HepG2 (cell line): ENCODE measurements at regions not wholly inside any gene's neighbourhood (a gene's known extent, or its start where the extent isn't known, plus 50 kb on each side); places are given as distances from the start of the nearest gene placed in this dataset.

ENCODE experiments used
- ATAC-seq: fragments of 200-7000 bp; cut with Tn5 transposase; 3 replicates; pipeline ENCODE4 v1.9.1; 2020; ENCODE audit warnings: mild to moderate bottlenecking, moderate library complexity
- BruUV-seq: library from RNA; stranded (reverse); fragments of 400-500 nt; replicated peaks from 2 replicates; lab custom pipeline; 2021; lab: Mats Ljungman, UMichigan
- CTCF ChIA-PET: fragments of 300-600 bp; formaldehyde crosslinking; extraction: SDS; loops from one replicate; lab custom pipeline; 2021; ENCODE audit warnings: low total read pairs, inconsistent platforms, low intra/inter-chr PET ratio; lab: Yijun Ruan, JAX
- POLR2A ChIA-PET: fragments of 350-600 bp; sonication (Branson Sonifier 250); formaldehyde crosslinking; loops from one replicate; lab custom pipeline; 2020; ENCODE audit warnings: antibody characterized with exemption, inconsistent platforms; lab: Yijun Ruan, JAX
- DNase-seq: peaks from one replicate; pipeline ENCODE4 v3.0.0-alpha.2; 2015; ENCODE audit warnings: low spot score
- FAIRE-seq: peaks from 3 replicates; lab custom pipeline; 2011; peaks lifted over from hg19 to GRCh38; lab: Jason Lieb, UNC
- H2AFZ ChIP-seq: one replicate; pipeline ENCODE4 v1.6.1; 2011; ENCODE audit warnings: low read length, inconsistent platforms
- H3K27ac ChIP-seq: fragments of 300-600 bp; 3 replicates; pipeline ENCODE4 v1.8.0; 2011; ENCODE audit warnings: mixed run types, mild to moderate bottlenecking, mixed read lengths, low read length, inconsistent platforms; ENCODE audit not compliant: insufficient read depth; ENCODE audit errors: extremely low read length
- H3K27me3 ChIP-seq, 2 experiments: fragments of 200-600 bp in 1 of 2; 2 replicates in 1 of 2; 3 replicates in 1 of 2; pipeline versions ENCODE4 v1.6.0 to v1.8.0; 2011; ENCODE audit warnings: low read length in 2 of 2, mild to moderate bottlenecking in 2 of 2, moderate library complexity in 2 of 2, inconsistent platforms in 1 of 2; ENCODE audit not compliant: insufficient read depth in 2 of 2, control insufficient read depth in 1 of 2
- H3K36me3 ChIP-seq, 2 experiments: fragments of 200-600 bp in 1 of 2; replicated peaks in 1 of 2; 2 replicates in 1 of 2; 3 replicates in 1 of 2; pipeline versions ENCODE4 v1.5.1 to v1.8.0; 2011; ENCODE audit warnings: low read length in 2 of 2, inconsistent platforms in 1 of 2; ENCODE audit not compliant: insufficient read depth in 2 of 2, control insufficient read depth in 1 of 2
- H3K4me1 ChIP-seq: 2 replicates; pipeline ENCODE4 v1.5.1; 2012; ENCODE audit warnings: low read length, inconsistent platforms; ENCODE audit not compliant: insufficient read depth
- H3K4me2 ChIP-seq: 2 replicates; pipeline ENCODE4 v1.6.0; 2011; ENCODE audit warnings: low read depth, low read length, inconsistent platforms
- H3K4me3 ChIP-seq, 3 experiments: fragments of 200-600 bp in 1 of 3; sonication (generic), shearing (Covaris generic) in 1 of 3; replicated peaks in 1 of 3; 2 replicates each; pipeline ENCODE4 v1.5.1; 2011 to 2016; ENCODE audit warnings: low read length in 3 of 3, inconsistent platforms in 2 of 3, low read depth in 2 of 3, mild to moderate bottlenecking in 2 of 3, control low read depth in 1 of 3, mixed read lengths in 1 of 3; ENCODE audit not compliant: insufficient read depth in 1 of 3
- H3K79me2 ChIP-seq: one replicate; pipeline ENCODE4 v1.6.1; 2011; ENCODE audit warnings: low read length, inconsistent platforms; ENCODE audit not compliant: insufficient read depth
- H3K9ac ChIP-seq: 2 replicates; pipeline ENCODE4 v1.6.0; 2011; ENCODE audit warnings: mild to moderate bottlenecking, low read depth, low read length, inconsistent platforms; ENCODE audit not compliant: insufficient read depth
- H3K9me3 ChIP-seq: 2 replicates; pipeline ENCODE4 v1.5.1; 2012; ENCODE audit warnings: mild to moderate bottlenecking, low read length
- H4K20me1 ChIP-seq: 2 replicates; pipeline ENCODE4 v1.6.0; 2011; ENCODE audit warnings: inconsistent platforms, mild to moderate bottlenecking, low read length, moderate library complexity; ENCODE audit not compliant: insufficient read depth
- AHDC1 ChIP-seq: sonication (generic); formaldehyde crosslinking; IDR thresholded peaks from 2 replicates; pipeline ENCODE4 v1.5.1; 2020; ENCODE audit warnings: mild to moderate bottlenecking, missing genetic modification reagents, borderline replicate concordance
- ATF1 ChIP-seq: IDR thresholded peaks from 2 replicates; pipeline ENCODE4 v1.6.1; 2016; ENCODE audit warnings: mild to moderate bottlenecking, control low read depth
- BRD4 ChIP-seq: sonication (generic); formaldehyde crosslinking; IDR thresholded peaks from 2 replicates; pipeline ENCODE4 v1.4.0; 2020; ENCODE audit warnings: missing genetic modification reagents
- CENPBD1 ChIP-seq: sonication (generic); formaldehyde crosslinking; IDR thresholded peaks from 2 replicates; pipeline ENCODE4 v1.8.0; 2022; ENCODE audit warnings: missing genetic modification reagents, low read depth, mild to moderate bottlenecking, borderline replicate concordance
- HDAC6 ChIP-seq: fragments of 200-600 bp; sonication (generic); IDR thresholded peaks from 2 replicates; pipeline ENCODE4 v1.7.0; 2017; ENCODE audit warnings: mild to moderate bottlenecking, antibody characterized with exemption, low read length, low read depth
- KAT2B ChIP-seq: fragments of 150-350 bp; IDR thresholded peaks from 2 replicates; pipeline ENCODE4 v1.6.1; 2014; ENCODE audit warnings: low read depth, low read length, borderline replicate concordance
- MIER2 ChIP-seq: IDR thresholded peaks from 2 replicates; pipeline ENCODE4 v1.6.1; 2016; ENCODE audit warnings: missing biosample characterization, missing genetic modification reagents
- ONECUT2 ChIP-seq: sonication (generic); formaldehyde crosslinking; IDR thresholded peaks from 2 replicates; pipeline ENCODE4 v1.4.0; 2020; ENCODE audit warnings: missing genetic modification reagents
- POLR2A ChIP-seq, 2 experiments: IDR thresholded peaks; 2 replicates each; pipeline ENCODE4 v1.6.1; 2011; ENCODE audit warnings: low read depth in 2 of 2, low read length in 2 of 2, mild to moderate bottlenecking in 1 of 2, moderate library complexity in 1 of 2; ENCODE audit not compliant: insufficient read depth in 1 of 2
- SOX6 ChIP-seq, 2 experiments: fragments of 450-650 bp in 1 of 2; sonication (generic) in 1 of 2; formaldehyde crosslinking in 1 of 2; IDR thresholded peaks; 2 replicates each; pipeline versions ENCODE4 v1.4.0 to v1.6.1; 2017 to 2020; ENCODE audit warnings: antibody characterized with exemption in 1 of 2, mild to moderate bottlenecking in 1 of 2, missing genetic modification reagents in 1 of 2
- STAG1 ChIP-seq: sonication (generic); formaldehyde crosslinking; IDR thresholded peaks from 2 replicates; pipeline ENCODE4 v1.4.0; 2020; ENCODE audit warnings: missing genetic modification reagents
- TBX2 ChIP-seq: sonication (generic); formaldehyde crosslinking; IDR thresholded peaks from 2 replicates; pipeline ENCODE4 v1.5.0; 2020; ENCODE audit warnings: missing genetic modification reagents, mild to moderate bottlenecking, borderline replicate concordance
- ZFP36 ChIP-seq: fragments of 150-350 bp; IDR thresholded peaks from 2 replicates; pipeline ENCODE4 v1.6.1; 2018; ENCODE audit warnings: borderline replicate concordance, low read length, low read depth; ENCODE audit not compliant: partially characterized antibody
- ZNF335 ChIP-seq: sonication (generic); formaldehyde crosslinking; IDR thresholded peaks from 2 replicates; pipeline ENCODE4 v1.4.0; 2020; ENCODE audit warnings: missing genetic modification reagents
- ZNF484 ChIP-seq: sonication (generic); formaldehyde crosslinking; IDR thresholded peaks from 2 replicates; pipeline ENCODE4 v1.5.1; 2020; ENCODE audit warnings: mild to moderate bottlenecking, low read depth, missing genetic modification reagents, borderline replicate concordance
- ZNF607 ChIP-seq: sonication (generic); formaldehyde crosslinking; IDR thresholded peaks from 2 replicates; pipeline ENCODE4 v1.5.1; 2020; ENCODE audit warnings: missing genetic modification reagents, mild to moderate bottlenecking, borderline replicate concordance
- ZNF776 ChIP-seq: sonication (generic); formaldehyde crosslinking; IDR thresholded peaks from 2 replicates; pipeline ENCODE4 v1.4.0; 2020; ENCODE audit warnings: mild to moderate bottlenecking, missing genetic modification reagents
- WGBS: methylation state at CpG from one replicate; pipeline ENCODE4 v1.1.6; 2017; ENCODE audit warnings: low lambda C conversion rate; 5-methylcytosine and 5-hydroxymethylcytosine counted together
- in situ Hi-C: cut with HindIII; loops from 2 replicates; pipeline ENCODE4 v1.10.0; 2017; ENCODE audit warnings: low pct_unique_long_range_greater_than_20kb; ENCODE audit not compliant: extremely low pct_ligation_motif_present
- intact Hi-C: fragments of 100-400 bp; cut with micrococcal nuclease; formaldehyde crosslinking; loops from one replicate; pipeline ENCODE4 v1.10.0; 2022; ENCODE audit not compliant: unreplicated experiment
- TF ChIP-seq, protein P1 (sequence below): sonication (generic); formaldehyde crosslinking; IDR thresholded peaks from 2 replicates; pipeline ENCODE4 v1.5.1; 2020; ENCODE audit warnings: missing genetic modification reagents, mild to moderate bottlenecking, borderline replicate concordance

- BruUV-seq: no TSS peak
- no peak for ATAC-seq
- CTCF ChIA-PET: no interaction called here
- H4K20me1 ChIP-seq: no peaks in the 10 kb centered on the region
- no peak overlapping the region for H3K27ac ChIP-seq
- no peaks in the 10 kb centered on the region for H3K36me3 ChIP-seq
- H3K4me1 ChIP-seq: no peaks in the 10 kb centered on the region
- no peak overlapping the region for H3K4me2 ChIP-seq
- POLR2A ChIA-PET: no interaction called here
- no peak overlapping the region for H2AFZ ChIP-seq
- in situ Hi-C loops (no loop called here), intact Hi-C loops (no loop called here)
- WGBS: 73% methylated on average over 7 of the region's 7 CpGs
- DNase-seq: no peak
- no peaks in the 10 kb centered on the region; a peak in 1 of 5 replicates for H3K27me3 ChIP-seq
- no peak for FAIRE-seq
- no peaks in the 10 kb centered on the region for H3K79me2 ChIP-seq
- H3K4me3 ChIP-seq: no peak overlapping the region
- H3K9me3 ChIP-seq: peaks cover 11% of the 10 kb centered on the region; the same call in 1 of the 2 replicates
- no peak overlapping the region for H3K9ac ChIP-seq
- no peak for TF ChIP-seq CENPBD1
- no peak for TF ChIP-seq STAG1 (CRISPR knock-in tag)
- no peak for TF ChIP-seq HDAC6
- TF ChIP-seq AHDC1 (CRISPR knock-in tag): no peak
- TF ChIP-seq ONECUT2 (CRISPR knock-in tag): no peak
- TF ChIP-seq ZFP36: no peak
- no peak for TF ChIP-seq ZNF776 (CRISPR knock-in tag)
- no peak for TF ChIP-seq SOX6 (IDR thresholded peaks at IDR 0.05)
- no peak for TF ChIP-seq SOX6 (CRISPR knock-in tag; IDR thresholded peaks at IDR 0.05)
- no peak for TF ChIP-seq KAT2B
- TF ChIP-seq ZNF484 (CRISPR knock-in tag): no peak
- TF ChIP-seq TBX2 (CRISPR knock-in tag): no peak
- no peak for TF ChIP-seq ATF1
- no peak for TF ChIP-seq ZNF607
- TF ChIP-seq POLR2A (IDR thresholded peaks at IDR 0.05; ENCODE audit: insufficient read depth in 1 of 2, low read depth in 2 of 2, low read length in 2 of 2): no peak
- no peak for TF ChIP-seq BRD4 (CRISPR knock-in tag)
- TF ChIP-seq, protein P1, sequence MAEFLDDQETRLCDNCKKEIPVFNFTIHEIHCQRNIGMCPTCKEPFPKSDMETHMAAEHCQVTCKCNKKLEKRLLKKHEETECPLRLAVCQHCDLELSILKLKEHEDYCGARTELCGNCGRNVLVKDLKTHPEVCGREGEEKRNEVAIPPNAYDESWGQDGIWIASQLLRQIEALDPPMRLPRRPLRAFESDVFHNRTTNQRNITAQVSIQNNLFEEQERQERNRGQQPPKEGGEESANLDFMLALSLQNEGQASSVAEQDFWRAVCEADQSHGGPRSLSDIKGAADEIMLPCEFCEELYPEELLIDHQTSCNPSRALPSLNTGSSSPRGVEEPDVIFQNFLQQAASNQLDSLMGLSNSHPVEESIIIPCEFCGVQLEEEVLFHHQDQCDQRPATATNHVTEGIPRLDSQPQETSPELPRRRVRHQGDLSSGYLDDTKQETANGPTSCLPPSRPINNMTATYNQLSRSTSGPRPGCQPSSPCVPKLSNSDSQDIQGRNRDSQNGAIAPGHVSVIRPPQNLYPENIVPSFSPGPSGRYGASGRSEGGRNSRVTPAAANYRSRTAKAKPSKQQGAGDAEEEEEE (CRISPR knock-in tag): no peak
- no peak for TF ChIP-seq ZNF335 (CRISPR knock-in tag)
- no peak for TF ChIP-seq MIER2 (CRISPR knock-in tag)
These were observed 328.7 kb downstream of the CYRIA start for GRCh38 chr2:16336916-16337315.
